ENCODE measurements at regions not wholly inside any gene's neighbourhood (a gene's known extent, or its start where the extent isn't known, plus 50 kb on each side); places are given as distances from the start of the nearest gene placed in this dataset.

DNA sequence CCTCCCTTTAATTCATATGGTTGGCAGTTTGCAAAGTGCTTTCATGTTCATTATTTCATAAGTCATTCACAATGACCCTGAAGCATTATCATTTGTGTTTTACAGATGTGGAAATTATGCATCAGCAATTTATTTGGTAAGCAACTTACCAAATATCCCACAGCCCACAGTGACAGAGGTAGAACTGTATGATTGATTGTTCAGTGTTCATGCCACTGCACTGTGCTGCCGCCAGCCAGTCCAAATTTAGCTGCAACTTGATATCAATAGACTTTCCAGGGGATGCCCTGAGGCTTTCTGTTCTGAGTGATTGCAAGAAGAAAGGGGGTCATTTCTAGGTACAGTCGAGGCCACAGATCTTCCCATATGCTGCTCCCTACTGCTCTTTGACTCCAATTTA lies 380.3 kb downstream of the PLPP3 start:
- DNase-seq (ENCODE audit: low read depth in 2 of 3, low spot score in 2 of 3), result no peak

DNA sequence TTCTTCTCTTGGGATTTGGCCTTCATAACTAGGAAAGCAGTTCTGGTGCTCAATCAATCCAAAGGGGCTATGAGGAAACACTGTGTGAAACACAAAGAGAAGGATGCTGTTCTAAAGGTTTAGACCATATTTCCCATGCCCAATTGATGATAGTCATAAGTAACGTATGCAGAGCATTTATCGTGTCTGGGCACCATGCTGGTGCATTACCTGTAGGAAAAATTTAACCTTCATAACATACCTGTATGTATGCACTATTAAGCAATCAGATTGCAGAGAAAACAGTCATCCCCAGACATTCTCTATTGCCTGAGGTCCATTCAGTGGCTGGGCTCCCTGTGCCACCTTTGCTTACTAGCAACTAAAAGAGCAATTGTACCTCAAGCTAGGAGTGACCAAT lies 381.4 kb downstream of the PLPP3 start:
- DNase-seq (ENCODE audit: low read depth in 2 of 3, low spot score in 2 of 3), result no peak

DNA sequence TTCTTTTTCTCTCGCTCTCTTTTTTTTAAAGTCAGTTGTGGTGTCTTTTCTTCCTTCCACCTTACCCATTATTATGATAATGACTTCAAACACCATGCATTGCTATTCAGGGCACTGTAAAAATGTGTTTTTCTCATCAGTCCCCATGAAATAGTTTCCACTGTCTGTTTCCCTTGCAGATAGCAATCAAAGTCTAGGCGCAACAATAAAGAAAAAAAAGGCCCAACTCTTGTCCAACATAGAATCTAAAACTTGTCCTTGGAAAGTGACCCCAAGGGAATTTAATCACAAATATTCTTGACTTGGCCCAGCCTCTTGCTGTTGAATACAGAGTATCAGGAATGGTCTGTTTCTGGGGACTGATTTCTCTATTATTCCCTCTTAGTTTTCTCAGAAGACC lies 382.5 kb downstream of the PLPP3 start:
- DNase-seq (ENCODE audit: low read depth in 2 of 3, low spot score in 2 of 3), result no peak

DNA sequence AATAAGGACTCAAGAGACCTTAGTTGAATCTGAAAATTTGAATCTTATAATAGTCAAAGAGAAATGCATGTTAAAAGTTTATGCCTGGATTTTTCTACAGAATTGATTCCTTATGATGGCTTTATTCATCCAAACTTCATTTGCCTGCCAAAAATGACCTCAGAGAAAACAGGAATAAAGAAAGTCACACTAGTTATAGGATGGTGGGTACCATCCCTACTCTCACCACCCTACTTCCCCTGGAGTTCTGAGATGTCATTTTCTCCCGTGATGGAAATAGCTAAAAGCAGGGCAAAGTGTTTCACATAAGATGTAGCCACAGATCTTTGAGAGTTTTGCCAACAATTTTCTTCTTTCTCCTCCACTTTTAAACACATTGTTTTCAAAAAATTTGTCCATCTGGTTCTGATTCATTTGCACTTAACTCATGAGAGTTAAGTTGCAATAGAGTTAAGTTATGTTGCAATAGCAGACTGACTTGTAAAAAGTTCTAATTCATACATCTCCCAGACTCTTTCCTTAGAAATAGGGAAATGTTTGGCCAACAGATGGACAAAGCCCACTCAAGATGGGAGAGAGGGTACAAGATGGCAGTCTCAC lies 384.6 kb downstream of the PLPP3 start:
- DNase-seq (ENCODE audit: low read depth in 2 of 3, low spot score in 2 of 3), result no peak

DNA sequence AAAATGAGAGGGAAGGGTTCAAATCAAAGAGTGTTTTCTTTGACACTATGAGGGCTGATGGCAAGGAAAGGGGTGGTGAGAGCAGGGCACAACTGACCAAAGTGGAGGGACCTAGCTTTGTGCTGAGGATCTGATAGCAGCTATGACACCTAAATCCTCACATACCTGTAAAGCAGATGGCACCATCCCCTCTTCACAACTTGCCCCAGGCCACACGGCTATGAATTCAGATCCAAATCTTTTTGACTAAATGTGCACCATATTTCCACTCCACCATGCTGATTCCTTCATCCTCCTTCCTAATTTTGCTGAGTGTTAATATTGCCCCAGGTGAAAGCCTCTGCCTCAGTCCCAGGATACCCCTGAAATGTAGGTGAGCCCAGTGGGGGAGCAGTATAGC lies 385.7 kb downstream of the PLPP3 start:
- DNase-seq (ENCODE audit: low read depth in 2 of 3, low spot score in 2 of 3), result no peak

DNA sequence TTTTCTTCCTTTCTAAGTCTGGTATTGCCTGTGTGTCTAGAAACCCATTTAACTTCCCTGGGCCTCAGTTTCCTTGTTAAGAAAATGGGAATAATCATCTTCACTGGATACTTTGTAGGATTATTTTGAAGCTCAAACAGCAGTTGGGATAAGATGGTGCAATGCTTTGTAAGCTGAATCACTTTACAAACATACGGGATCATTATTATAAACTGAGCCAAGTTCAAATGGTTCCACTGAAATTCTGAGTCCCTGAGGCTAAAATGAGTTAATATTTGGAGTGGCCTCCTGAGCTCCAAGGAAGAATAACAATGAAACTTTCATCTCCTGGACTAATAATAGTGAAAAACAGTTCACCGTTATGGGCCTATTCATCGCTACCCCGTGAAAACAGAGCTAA lies 388.0 kb downstream of the PLPP3 start:
- DNase-seq (ENCODE audit: low read depth in 2 of 3, low spot score in 2 of 3), result no peak

DNA sequence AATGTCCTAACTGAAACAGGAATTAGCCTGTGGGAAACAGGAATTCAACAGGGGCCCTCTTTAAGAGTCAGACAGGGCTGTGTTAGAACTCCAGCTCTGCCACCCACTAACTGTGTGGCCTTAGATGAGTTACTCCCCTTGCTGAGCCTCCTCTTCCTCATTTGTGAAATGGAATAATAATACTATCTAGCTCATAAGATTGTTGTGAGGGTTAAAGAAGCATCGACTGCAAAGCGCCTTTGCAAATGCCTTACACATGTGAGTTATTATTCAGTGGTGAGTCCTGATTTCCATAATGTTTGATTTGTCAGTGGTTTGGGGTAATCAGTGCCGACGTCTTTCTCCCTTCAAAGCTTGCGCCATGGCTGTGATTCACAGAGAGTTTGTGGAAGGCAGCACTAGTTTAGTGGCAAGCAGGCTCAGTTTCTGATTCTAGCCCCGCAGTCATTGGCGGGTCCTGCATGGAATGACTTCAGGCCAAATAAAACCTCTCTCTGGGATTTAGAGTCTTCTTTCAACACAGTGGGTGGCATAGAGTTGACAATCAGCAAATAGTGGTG lies 388.5 kb downstream of the PLPP3 start:
- no peak for DNase-seq (ENCODE audit: low read depth in 2 of 3, low spot score in 2 of 3)

DNA sequence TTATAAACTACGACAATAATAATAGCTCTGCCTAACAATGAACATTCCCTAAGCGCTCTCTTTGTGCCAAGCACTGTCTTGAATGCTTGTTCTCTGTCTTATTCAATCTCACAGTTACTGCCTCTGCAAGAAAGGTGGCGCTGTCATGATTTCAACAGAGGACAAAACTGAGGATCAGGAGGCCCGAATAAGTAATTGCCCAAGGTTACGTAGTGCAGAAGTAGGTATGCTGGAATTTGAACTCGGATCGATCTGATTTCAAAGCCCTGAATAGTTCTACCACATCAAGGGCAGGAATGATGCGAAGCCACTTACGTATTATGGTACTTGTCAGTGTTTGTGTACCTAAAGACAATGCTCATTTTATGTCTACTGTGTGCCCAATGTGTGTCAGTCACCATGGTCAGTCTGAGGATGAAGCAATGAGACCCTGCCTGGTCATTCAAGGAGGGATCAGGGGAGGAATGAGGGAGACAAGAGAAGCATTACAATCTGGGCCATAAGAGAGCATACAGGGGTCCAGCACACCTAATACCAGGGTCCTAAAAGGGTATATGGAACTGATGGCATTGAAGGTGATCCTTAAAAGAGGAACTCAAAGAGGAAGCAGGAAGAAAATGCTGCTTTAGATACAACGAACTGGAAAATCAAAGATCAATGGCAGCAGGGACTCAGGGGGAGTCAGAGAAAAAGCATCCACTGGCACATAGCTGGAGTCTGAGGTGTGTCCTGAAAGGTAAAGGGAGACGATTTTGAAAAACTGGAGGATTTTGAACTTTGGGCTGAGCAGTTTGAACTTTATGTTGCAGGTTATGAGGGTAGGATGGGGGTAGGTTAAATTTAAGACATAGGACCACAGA lies 389.2 kb downstream of the PLPP3 start:
- no peak for DNase-seq (ENCODE audit: low read depth in 2 of 3, low spot score in 2 of 3)

DNA sequence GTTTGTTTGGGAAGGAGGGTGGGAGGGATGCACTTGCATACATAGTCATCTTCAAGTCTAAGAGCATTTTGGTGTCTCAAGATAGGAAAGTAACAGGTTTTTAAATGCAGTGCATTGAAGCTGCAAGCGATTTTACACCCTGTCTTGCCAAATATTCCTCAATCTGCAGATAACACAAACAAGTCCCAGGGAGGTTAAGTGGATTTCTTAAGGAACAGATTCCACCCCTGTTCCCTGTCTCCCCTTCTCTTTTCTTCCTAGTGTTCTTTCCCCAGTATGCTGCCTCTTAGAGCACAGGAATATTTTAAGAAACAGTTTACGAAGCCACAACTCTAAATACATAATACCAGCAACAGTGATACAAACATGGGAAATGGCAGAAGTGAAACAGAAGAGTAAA lies 389.9 kb downstream of the PLPP3 start:
- DNase-seq (ENCODE audit: low read depth in 2 of 3, low spot score in 2 of 3), result no peak

DNA sequence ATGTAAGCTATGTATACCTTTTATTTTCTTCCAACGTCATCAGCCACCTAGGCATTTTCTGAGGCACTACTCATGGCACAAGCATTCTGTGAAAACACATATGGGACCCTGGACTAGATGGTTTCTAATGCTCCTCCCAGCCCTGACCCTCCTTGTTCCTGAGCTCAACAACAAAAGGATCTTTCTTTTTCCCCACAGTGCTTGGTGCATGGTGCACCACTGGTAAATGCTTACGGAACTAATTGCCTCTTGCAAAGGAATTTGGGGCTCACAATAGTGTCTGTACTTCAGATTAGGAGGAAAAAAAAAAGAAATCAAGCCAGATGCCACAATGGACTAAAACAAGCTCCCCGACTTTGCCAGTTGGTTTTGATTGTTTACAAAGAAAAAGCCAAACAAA lies 390.5 kb downstream of the PLPP3 start:
- DNase-seq (ENCODE audit: low read depth in 2 of 3, low spot score in 2 of 3), result no peak

DNA sequence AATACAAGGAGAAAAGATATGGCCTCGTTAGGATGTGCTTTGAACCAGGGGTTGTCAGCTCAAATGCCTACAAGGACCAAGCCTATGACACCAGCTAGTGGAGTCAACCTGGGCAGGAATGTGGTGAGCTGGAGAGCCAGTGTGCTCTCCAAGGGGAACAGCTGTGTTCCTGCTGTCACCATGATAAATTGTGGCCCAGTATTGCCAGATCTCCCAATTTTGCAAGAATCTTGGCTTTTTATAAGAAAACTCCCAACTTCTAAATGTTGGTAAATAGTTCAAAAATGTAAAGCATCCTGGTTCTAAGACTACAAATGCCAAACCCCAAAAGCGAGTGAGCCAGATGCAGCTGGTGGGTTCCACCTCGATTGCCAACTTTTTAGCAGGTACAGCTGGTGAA lies 391.1 kb downstream of the PLPP3 start:
- DNase-seq (ENCODE audit: low read depth in 2 of 3, low spot score in 2 of 3), result no peak

DNA sequence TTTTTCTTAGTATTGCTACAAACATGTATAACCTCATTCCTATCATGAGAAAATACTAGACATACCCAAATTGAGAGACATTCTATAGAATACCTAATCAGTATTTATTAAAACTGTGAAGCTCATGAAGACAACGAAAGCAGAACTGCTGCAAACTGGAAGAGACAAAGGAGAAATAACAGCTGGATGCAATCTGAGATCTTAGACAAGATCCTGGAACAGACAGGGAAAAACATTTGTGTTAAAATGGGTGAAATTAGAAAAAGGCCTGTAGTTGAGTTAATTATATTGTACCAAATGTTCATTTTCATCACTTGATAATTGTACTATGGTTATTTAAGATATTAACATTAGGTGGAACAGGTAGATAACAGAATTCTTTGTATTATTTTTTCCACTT lies 392.0 kb downstream of the PLPP3 start:
- DNase-seq (ENCODE audit: low read depth in 2 of 3, low spot score in 2 of 3), result no peak

DNA sequence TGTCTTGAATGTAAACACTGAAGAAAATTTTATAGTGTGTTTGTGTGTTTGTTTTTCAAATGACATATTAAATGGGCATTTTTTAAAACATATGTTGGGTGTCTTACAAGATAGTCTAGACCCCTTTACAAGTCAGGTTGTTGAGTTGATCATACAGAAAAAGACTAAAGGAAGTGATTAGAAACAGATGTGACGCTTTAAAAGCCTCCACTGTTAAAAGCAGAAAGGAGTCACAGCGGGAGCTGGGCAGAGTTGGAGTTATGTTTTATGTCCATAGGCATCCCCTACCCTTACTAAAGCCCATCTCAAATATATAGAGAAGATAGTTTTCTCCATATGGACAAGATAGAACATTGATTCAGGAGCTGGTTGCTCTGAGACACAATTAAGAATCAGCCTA lies 393.9 kb downstream of the PLPP3 start:
- no peak for DNase-seq (ENCODE audit: low read depth in 2 of 3, low spot score in 2 of 3)

DNA sequence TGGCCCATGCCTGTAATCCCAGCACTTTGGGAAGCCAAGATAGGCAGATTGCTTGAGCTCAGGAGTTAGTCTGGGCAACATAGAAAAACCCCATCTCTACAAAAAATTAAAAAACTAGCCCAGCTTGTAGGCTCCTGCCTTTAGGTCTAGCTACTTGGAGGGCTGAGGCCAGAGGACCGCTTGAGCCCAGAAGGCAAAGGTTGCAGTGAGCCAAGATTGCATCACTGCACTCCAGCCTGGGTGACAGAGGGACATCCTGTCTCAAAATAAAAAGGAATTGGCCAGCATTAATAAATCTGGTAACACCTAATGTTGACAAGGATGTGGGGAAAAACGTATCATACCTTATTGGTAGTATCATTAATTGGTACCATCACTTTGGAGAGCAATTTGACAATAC lies 396.2 kb downstream of the PLPP3 start:
- DNase-seq (ENCODE audit: low read depth in 2 of 3, low spot score in 2 of 3), result no peak

DNA sequence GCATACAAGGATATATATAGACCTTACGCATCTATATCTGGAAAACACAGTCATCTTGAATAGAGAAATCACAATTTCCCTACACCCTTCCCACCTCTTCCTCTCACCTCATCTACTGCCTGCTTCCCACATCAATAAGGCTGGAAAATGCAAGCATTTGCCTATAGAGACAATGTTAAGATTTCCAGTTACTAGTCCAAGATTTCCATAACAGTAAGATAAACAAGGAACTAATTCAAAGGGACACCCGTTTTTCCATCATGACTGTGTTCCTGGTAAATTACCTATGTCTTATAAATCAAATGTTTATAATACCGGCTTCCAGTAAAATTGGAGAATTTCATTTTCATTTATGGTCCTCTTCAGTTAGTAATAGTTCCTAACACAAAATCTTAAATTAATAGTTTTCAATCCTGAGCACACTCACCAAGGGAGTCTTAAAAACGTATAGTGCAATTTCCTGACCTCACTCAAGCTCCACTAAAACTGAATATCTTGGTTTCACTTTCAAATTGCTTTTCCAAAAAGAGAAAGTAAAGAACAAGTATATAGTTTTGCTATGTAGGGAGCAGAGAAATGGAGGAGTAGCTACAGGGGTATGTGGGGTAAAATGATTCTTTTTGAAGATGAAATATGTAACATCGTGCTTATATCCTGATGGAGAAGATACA lies 398.7 kb downstream of the PLPP3 start:
- DNase-seq (ENCODE audit: low read depth in 2 of 3, low spot score in 2 of 3), result peak in 2 of 3 donors; percentile 3 to 73

DNA sequence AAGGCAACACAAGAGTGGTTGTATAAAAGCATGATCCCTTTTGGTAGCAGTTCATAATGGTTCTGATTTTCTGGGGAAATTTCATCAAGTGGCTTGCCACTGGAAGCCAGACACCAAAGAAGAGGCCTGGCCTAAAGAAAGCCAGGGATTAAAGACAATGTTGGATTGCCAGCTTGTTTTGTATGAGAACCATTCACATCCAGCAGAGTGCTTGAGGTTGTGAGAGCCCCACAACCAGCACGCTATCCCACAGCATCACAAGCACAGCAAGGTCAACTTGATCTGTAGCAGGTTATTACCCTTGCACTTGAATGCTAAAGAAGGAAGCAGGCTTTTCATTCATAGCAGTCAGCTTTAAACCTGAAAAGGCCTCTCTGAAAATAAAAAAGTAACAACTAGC lies 399.8 kb downstream of the PLPP3 start:
- no peak for DNase-seq (ENCODE audit: low read depth in 2 of 3, low spot score in 2 of 3)

DNA sequence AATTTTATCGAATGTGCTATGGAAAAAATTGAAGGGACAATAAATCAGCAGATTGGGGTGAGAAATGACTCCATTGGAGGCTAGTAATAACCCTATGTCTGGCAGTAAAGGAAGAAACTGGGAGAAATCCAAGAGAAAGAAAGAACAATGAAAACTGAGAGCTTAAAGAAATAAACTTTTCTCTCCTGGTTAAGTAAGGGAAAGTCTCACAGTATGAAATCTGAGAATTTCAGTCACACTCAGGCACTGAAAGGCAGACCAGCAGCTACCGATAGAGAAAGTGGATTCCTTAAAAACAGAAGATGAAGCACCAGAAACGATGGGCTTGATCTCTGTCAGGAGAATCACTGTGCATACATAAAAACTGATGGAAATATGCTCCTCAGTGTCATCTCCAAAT lies 404.2 kb downstream of the PLPP3 start:
- DNase-seq (ENCODE audit: low read depth in 2 of 3, low spot score in 2 of 3), result no peak

DNA sequence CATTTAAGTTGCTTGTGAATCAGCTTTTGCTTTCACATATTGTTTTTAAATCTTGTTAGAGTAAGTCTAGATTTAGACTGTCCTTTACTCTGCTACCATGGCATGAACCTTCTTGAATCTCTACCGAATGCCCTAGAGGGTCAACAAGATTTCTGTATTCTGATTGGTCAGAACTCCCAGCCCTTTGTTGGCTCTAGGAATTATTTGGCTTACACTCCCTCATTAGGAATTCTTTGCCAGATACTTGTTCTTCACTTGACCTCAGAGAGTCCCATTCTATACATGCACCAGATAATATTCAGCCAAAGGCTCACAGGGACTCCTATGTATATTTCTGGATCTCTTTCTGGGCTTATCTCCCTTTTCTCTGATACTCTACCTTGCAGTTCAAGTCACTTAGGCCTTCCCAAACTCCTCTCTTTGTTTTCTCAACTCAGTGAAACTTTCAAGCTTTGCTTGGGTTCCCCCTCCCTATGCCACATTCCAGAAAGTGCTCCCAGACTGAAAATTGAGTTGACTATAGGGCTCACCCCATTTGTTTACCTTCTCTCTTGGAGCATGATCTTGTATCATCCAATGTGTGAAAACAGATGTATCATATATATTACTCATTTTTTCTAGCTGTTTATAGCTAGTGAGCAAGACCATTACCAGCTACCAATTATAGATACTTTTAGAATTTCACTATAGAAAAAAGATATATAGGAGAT lies 405.0 kb downstream of the PLPP3 start:
- no peak for DNase-seq (ENCODE audit: low read depth in 2 of 3, low spot score in 2 of 3)

DNA sequence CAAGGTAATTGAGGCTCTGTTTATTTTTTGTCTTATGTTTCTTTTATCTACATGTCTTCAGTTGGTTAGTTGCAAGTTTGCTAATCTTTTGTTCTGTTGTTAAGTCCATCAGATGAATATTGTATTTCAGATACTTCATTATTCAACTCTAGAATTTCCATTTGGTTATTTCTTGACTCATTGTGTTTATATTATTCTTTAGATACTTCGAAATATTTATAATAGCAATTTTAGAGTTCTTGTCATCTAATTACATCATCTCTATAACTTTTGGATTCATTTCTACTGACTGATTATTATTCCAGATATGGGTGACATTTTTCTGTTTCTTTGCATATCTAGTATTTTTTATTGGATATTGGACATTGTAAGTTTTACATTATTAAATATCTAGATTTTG lies 405.6 kb downstream of the PLPP3 start:
- DNase-seq (ENCODE audit: low read depth in 2 of 3, low spot score in 2 of 3), result no peak

DNA sequence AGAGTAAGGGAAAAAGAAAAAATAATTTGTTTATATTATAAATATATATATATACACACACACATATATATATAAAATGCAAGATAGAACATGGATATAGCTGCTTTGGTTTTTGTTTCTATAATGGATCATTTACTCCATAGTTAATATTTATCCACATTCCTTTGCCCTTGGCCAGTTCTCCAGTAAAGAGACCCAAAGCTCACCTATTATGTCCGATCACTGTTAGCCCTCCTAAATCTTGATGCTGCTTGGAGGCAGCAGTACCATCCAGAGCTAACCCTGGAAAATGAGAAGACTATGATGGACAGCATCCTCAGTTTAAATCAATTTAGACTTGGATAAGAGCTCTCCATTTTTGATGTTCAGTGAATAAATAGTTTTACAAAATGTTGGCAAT lies 407.7 kb downstream of the PLPP3 start:
- no peak for DNase-seq (ENCODE audit: low read depth in 2 of 3, low spot score in 2 of 3)

DNA sequence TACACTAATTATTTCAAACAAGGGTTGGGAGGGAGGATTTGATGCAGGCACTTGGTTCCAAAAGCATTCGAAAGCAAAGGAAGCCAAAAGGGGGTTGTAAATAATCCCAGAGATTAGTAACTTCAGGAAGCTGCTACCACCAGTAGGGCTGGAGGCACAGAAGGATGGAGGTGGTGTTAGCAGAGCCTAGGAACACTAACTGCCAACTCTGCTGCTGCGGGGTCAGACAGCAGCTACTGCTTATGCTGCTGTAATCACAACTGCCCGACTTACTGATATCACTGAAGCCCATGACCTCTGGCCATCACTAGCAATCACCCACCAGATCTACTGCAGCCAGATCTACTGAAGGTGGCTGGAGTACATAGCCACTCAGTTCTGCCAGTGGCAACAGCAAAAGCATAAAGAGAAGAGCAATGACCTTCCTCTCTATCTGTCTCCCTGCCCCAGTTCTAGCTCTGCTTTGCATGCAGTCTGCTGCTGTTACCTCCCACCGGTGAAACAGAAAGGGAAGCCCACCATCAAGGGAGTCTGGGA lies 408.5 kb downstream of the PLPP3 start:
- DNase-seq (ENCODE audit: low read depth in 2 of 3, low spot score in 2 of 3), result no peak
